GM19468 (cell line): ENCODE measurements at regions not wholly inside any gene's neighbourhood (a gene's known extent, or its start where the extent isn't known, plus 50 kb on each side); places are given as distances from the start of the nearest gene placed in this dataset.
A peak's percentile ranks its signal among the peaks of the same experiment; 100 is the strongest.

Experiments used
- ATAC-seq: cut with Tn5 transposase; IDR thresholded peaks from one replicate; pipeline ENCODE4 v1.9.1; 2021; ENCODE audit warnings: mild to moderate bottlenecking, moderate library complexity, moderate number of reproducible peaks; ENCODE audit not compliant: unreplicated experiment; ENCODE audit errors: extremely low read depth

- no peak for ATAC-seq
These were observed 313.6 kb downstream of the TBC1D32 start for GRCh38 chr6:121020656-121021055.

DNA sequence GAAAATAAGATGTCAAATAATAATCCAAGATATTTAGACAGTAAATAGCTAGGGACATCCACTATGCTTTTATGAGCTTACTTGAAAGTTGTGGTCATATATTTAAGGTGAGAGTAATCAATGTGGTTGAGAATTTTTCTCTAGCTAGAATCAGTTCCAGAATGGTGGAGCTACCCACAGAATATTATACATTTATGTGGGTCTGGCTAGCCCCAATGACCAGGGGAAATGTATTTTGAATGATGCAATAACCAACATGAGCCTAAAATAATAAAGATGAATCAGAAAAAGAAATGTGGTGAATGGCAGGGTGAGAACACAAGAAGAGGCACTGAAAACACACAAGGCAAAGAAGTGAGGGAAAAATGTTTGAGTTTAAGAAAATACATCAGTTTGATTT, 325.7 kb downstream of the TBC1D32 start:
- ATAC-seq, result no peak

DNA sequence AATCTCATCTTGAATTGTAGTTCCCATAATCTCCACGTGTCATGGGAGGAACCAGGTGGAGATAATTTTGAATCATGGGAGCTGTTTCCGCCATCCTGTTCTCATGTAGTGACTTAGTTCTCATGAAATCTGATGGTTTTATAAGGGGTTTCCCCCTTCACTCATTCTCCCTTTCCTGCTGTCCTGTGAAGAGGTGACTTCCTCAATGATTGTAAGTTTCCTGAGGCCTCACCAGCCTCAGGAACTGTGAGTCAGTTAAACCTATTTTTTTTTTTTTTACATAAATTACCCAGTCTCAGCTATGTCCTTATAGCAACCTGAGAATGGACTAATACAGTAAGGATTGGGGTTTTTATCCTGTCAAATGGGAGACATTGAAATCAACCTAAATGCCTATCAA, 328.3 kb downstream of the TBC1D32 start:
- ATAC-seq, result no peak

GRCh38 chr6:121000381-121000780, 333.9 kb downstream of the TBC1D32 start:
- no peak for ATAC-seq

- no peak for ATAC-seq
These were observed 337.9 kb downstream of the TBC1D32 start for GRCh38 chr6:120996340-120996739.

GRCh38 chr6:120994573-120994967, 339.7 kb downstream of the TBC1D32 start:
- no peak for ATAC-seq

DNA sequence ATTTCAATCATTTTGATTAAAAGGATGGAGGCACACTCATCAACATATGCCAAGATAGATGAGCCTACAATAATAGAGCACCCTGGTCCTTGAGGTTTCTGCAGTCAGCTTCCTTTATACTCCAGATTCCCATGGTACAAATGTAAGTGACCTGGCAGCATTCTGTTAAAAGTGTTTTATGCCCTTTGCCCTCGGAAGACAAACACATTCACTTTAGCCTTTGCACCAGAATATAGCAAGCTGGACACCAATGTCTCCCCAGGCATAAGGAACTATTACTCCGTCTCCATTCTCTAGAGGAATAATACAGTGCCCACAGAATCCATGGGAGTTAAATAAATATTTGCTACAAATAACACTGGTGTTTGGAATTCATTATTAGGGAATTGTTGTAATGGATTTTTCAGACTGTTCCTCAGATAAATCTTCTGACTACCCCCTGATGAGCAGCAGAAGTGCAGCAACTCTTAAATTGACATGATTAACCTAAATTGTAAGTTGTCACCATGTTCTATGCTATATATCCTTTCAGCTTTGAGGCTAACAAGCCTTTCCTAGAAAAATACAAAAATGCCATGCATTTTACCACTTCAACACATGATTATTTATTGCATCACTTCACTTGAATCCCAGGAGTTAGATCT, 340.2 kb downstream of the TBC1D32 start:
- ATAC-seq, result no peak

- no peak for ATAC-seq
These were observed 342.0 kb downstream of the TBC1D32 start for GRCh38 chr6:120992257-120992656.

DNA sequence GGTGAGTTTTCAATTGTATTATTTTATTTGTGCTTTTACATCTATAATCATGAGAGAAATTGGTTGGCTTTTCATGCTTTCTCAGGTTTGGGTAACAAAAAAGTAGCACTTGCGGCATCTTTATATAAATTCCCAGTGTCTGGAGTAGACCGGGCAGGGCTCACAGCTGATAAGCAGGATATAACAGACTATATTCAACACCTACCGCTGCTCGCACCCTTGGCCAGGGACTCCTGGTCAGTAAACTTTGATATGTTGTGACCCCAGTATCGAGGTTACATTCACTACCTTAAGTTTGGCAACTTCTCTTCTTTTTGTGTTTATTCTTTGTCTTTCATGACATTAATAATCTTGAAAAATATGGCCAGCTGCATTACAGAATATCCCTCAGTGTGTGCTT, 343.4 kb downstream of the TBC1D32 start:
- ATAC-seq, result no peak

DNA sequence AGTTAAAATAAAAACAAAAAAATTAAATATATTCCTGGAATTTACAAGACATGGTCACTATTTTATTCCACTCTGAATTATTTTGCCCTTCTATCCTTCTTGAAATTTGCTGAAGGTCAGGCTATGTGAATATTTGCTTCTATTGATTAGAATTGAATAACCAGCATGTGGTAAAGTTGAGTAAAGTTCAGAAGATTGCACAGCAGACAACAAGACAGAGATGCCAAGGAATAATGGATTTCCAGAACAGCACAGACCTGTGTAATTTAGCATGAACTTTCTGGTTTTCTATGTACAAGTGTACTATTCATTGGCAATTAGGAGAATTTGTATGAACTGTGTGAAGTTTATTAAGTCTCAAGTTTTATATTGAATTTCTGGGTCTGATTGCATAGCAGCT, 352.4 kb downstream of the TBC1D32 start:
- no peak for ATAC-seq

DNA sequence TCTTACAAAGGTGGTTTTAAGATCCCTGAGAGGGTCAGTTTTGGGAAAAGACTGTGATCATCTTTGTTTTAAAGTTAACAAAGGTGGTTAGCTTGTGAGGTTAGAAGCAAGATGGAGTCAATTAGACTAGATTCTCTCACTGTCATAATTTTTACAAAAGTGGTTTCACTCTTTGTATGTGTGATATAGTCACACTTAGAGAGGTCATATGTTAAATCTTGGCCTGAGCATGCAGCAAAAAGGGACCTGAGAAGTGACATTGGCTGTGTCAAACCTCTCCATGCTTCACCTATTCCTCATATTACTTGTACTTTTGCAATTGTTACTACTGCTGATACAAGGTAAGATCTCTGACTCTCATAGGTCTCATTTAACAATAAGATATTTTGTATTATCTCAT, 368.0 kb downstream of the TBC1D32 start:
- no peak for ATAC-seq

DNA sequence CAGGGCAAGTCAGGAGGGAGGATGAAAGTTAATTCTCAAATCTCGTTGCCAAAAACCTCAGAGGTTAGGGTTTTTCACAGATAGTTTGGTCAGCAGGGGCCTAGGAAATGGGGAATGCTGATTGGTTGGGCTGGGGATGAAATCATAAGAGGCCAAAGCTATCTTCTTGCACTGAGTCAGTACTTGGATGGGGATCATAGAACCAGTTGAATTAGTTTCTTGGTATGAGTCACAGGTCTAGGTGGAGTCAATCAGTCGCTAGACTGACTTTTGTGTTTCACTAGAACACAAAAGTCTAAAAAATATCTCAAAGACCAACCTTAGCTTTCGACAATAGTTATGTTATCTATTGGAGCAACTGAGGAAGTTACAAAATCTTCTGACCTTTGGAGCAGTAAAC, 368.5 kb downstream of the TBC1D32 start:
- peak; percentile 34 for ATAC-seq

- no peak for ATAC-seq
These were observed 373.5 kb downstream of the TBC1D32 start for GRCh38 chr6:120960761-120961160.

- no peak for ATAC-seq
These were observed 380.2 kb downstream of the TBC1D32 start for GRCh38 chr6:120954111-120954510.

DNA sequence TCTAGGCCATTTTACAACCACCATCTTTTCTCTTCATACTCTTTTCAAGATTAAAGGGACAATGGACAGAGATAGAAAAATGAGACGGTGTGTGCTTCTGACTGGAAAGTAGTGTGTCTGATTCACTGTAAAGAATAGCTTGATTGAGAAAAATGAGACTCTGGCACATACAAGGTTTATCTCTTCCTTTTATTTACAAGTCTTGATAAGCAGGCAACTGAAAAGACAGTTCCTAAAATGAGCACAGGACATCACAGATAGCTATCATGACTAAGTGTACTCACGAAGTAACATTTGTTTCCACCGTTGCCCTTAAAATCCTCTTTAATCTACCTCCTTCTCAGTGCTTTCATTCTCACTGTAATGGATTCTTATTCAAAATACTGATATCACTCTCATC, 383.0 kb downstream of the TBC1D32 start:
- ATAC-seq, result no peak

DNA sequence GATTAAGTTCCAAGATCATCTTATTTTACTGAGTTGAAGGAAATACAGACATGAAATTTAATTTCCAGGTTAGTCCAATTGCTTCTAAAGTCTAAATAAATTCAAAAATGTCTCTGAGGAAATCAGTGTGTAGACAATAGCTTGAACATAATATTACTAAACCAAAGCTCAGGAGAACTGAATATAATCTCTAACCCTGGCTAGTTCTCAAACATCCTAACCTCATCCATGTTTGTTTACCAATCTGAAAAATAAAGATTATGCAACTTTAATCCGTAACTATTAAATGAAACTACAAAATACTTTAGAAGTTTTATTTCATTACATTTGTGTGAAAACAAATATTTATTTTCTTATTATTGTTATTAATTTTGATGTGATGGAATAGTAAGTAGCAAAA, 387.2 kb downstream of the TBC1D32 start:
- no peak for ATAC-seq

- ATAC-seq, result peak; percentile 37
These were observed 388.2 kb downstream of the TBC1D32 start for GRCh38 chr6:120945905-120946594.

DNA sequence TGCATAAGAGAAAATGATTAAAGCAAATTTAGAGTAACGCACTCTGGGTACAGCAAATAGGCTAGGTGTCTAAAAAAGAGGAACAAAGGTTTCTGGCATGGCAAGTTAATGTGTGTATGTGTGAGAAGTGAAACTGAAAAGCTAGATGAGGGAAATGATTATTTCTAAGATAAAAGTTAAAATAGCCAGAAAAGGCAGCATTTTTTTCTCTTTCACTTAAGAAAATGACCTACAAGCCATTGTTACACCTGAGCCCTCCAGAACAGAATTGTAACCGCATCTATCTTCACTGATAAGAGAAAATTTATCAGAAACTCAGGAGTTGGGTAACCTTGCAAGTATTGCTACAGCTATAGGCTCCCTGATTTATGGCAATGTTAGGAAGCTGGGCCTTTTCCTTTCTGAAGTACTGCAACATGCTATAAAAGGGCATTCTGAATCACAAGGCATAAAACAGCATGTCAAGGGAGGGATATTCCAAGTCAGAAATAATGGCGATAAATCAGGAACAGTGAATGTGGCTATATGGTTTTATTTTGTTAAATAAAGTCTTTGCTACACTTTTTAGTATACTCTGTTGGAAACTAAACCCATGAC, 395.3 kb downstream of the TBC1D32 start:
- peak; percentile 97 for ATAC-seq

GRCh38 chr6:120938164-120938875, 396.0 kb downstream of the TBC1D32 start:
- ATAC-seq, result no peak

DNA sequence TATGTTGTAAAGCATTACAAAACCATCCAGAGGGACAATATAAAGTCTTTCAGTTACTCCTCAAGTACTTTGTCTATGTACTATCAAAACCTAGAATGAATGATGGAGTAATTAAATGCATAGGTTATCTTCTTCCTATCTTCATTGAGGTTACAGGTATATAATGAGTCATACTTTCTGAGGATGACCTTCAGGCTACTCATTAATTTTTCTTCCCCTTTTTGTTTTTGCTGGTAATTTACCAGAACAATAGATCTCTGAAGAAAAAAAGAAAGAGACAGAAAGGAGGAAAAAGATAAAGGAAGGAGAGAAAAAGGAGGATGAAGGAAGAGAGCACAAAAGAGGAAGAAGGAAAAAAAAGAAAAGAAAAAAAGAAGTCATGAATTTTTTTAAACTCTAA, 398.4 kb downstream of the TBC1D32 start:
- no peak for ATAC-seq

DNA sequence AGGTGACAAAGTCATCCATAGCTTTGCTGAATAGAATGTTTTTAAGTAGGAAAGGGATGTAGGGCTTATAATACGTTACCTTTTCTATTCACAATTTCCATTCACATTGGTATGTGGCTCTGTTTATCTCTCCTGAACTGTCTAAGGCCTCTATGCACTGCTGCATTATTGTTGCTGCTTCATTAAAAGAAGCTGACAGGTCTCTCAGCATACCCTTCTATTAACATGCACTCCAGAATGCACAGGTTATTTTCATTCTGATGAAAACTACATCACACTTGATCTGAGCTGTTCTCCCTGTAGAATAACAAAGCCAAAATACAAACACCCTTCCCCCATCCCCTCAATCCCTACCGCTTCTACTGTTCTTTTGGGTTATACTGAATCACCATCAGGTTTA, 399.3 kb downstream of the TBC1D32 start:
- ATAC-seq, result no peak
